H1 (cell line): ENCODE measurements at regions not wholly inside any gene's neighbourhood (a gene's known extent, or its start where the extent isn't known, plus 50 kb on each side); places are given as distances from the start of the nearest gene placed in this dataset.

Experiments
- CTCF ChIA-PET: fragments of 300-600 bp; sonication (Branson Sonifier 250); formaldehyde crosslinking; loops from one replicate; lab custom pipeline; 2021; ENCODE audit not compliant: partially characterized antibody; lab: Charles Lee
- POLR2A ChIA-PET: fragments of 300-600 bp; sonication (Branson Sonifier 250); formaldehyde crosslinking; loops from one replicate; lab custom pipeline; 2021; ENCODE audit warnings: inconsistent platforms; ENCODE audit not compliant: partially characterized antibody; lab: Charles Lee
- DNase-seq, 2 experiments: peaks; one replicate each; pipeline versions ENCODE4 v3.0.0 to v3.0.0-alpha.2; 2010 to 2022; ENCODE audit warnings: low spot score in 2 of 2, low read depth in 1 of 2, mixed read lengths in 1 of 2
- FAIRE-seq: peaks from 2 replicates; lab custom pipeline; 2011; peaks lifted over from hg19 to GRCh38; lab: Jason Lieb, UNC
- H2AFZ ChIP-seq: 2 replicates; pipeline ENCODE4 v1.8.1; 2012; ENCODE audit warnings: low read length, inconsistent platforms
- H2AK5ac ChIP-seq: 2 replicates; pipeline ENCODE4 v1.6.1; 2013; ENCODE audit warnings: low read depth, low read length
- H2BK120ac ChIP-seq: replicated peaks from 2 replicates; pipeline ENCODE3; 2013; ENCODE audit warnings: low read depth, low read length, inconsistent platforms
- H2BK12ac ChIP-seq: 2 replicates; pipeline ENCODE4 v1.6.1; 2013; ENCODE audit warnings: low read depth, low read length
- H2BK15ac ChIP-seq: 2 replicates; pipeline ENCODE4 v1.6.1; 2013; ENCODE audit warnings: low read length
- H2BK20ac ChIP-seq: 2 replicates; pipeline ENCODE4 v1.6.1; 2013; ENCODE audit warnings: low read length
- H2BK5ac ChIP-seq: 2 replicates; pipeline ENCODE4 v1.6.1; 2013; ENCODE audit warnings: low read depth, low read length
- H3K14ac ChIP-seq: 2 replicates; pipeline ENCODE4 v1.6.1; 2013; ENCODE audit warnings: inconsistent platforms; ENCODE audit not compliant: insufficient read length
- H3K18ac ChIP-seq: 2 replicates; pipeline ENCODE4 v1.6.1; 2013; ENCODE audit warnings: low read length; ENCODE audit errors: extremely low read depth
- H3K23ac ChIP-seq: 2 replicates; pipeline ENCODE4 v1.6.1; 2013; ENCODE audit warnings: inconsistent platforms; ENCODE audit not compliant: insufficient read length
- H3K23me2 ChIP-seq: 2 replicates; pipeline ENCODE4 v1.6.1; 2013; ENCODE audit warnings: low read depth, low read length
- H3K27ac ChIP-seq: 2 replicates; pipeline ENCODE4 v1.6.1; 2011; ENCODE audit warnings: low read depth, low read length, inconsistent platforms
- H3K27me3 ChIP-seq, 4 experiments: replicated peaks in 1 of 4; 1 replicate in 1 of 4; 2 replicates in 3 of 4; pipeline versions ENCODE4 v1.6.1 to v1.8.1; 2011 to 2013; ENCODE audit warnings: low read length in 3 of 4, mild to moderate bottlenecking in 3 of 4, inconsistent platforms in 2 of 4, mixed read lengths in 2 of 4, moderate library complexity in 1 of 4; ENCODE audit not compliant: control insufficient read depth in 3 of 4, insufficient read depth in 3 of 4; ENCODE audit errors: extremely low read depth in 1 of 4
- H3K36me3 ChIP-seq, 4 experiments: 2 replicates each; pipeline versions ENCODE4 v1.6.1 to v1.8.1; 2011 to 2013; ENCODE audit warnings: mild to moderate bottlenecking in 4 of 4, low read length in 3 of 4, moderate library complexity in 2 of 4, control low read depth in 1 of 4, inconsistent platforms in 1 of 4; ENCODE audit not compliant: insufficient read depth in 4 of 4, control insufficient read depth in 2 of 4
- H3K4ac ChIP-seq: replicated peaks from 2 replicates; pipeline ENCODE3; 2013; ENCODE audit warnings: low read length, low read depth, mixed read lengths, inconsistent platforms; ENCODE audit not compliant: insufficient read length
- H3K4me1 ChIP-seq, 4 experiments: replicated peaks in 1 of 4; 1 replicate in 1 of 4; 2 replicates in 3 of 4; pipeline versions ENCODE4 v1.6.1 to v1.8.1; 2011 to 2013; ENCODE audit warnings: low read length in 3 of 4, inconsistent platforms in 2 of 4, mixed read lengths in 1 of 4; ENCODE audit not compliant: insufficient read depth in 4 of 4, control insufficient read depth in 3 of 4
- H3K4me2 ChIP-seq, 2 experiments: 2 replicates each; pipeline versions ENCODE4 v1.6.1 to v1.8.1; 2011 to 2013; ENCODE audit warnings: low read depth in 2 of 2, low read length in 2 of 2, control low read depth in 1 of 2, inconsistent platforms in 1 of 2, mild to moderate bottlenecking in 1 of 2; ENCODE audit not compliant: insufficient read depth in 1 of 2
- H3K4me3 ChIP-seq, 4 experiments: fragments of 200-600, 300-600 bp in 1 of 4; sonication (generic), shearing (Covaris generic), sonication (Bioruptor Twin) in 1 of 4; 2 replicates each; pipeline versions ENCODE4 v1.5.1 to v1.8.1; 2011 to 2016; ENCODE audit warnings: low read length in 4 of 4, low read depth in 3 of 4, control low read depth in 2 of 4, inconsistent platforms in 2 of 4, mild to moderate bottlenecking in 2 of 4, mixed read lengths in 1 of 4, moderate library complexity in 1 of 4; ENCODE audit not compliant: insufficient read depth in 2 of 4; ENCODE audit errors: extremely low read depth in 1 of 4
- H3K56ac ChIP-seq: replicated peaks from 2 replicates; pipeline ENCODE3; 2013; ENCODE audit warnings: low read depth, mild to moderate bottlenecking, mixed read lengths, low read length, inconsistent platforms; ENCODE audit not compliant: insufficient read length
- H3K79me1 ChIP-seq: 2 replicates; pipeline ENCODE4 v1.6.1; 2013; ENCODE audit warnings: low read depth, low read length, control low read depth
- H3K79me2 ChIP-seq, 2 experiments: 2 replicates each; pipeline versions ENCODE4 v1.6.1 to v1.8.1; 2012 to 2013; ENCODE audit warnings: low read length in 2 of 2, mild to moderate bottlenecking in 2 of 2, inconsistent platforms in 1 of 2; ENCODE audit not compliant: insufficient read depth in 2 of 2, control insufficient read depth in 1 of 2
- H3K9ac ChIP-seq, 4 experiments: replicated peaks in 1 of 4; 1 replicate in 1 of 4; 2 replicates in 3 of 4; pipeline versions ENCODE4 v1.6.1 to v1.8.1; 2011 to 2013; ENCODE audit warnings: low read depth in 3 of 4, low read length in 3 of 4, control low read depth in 2 of 4, mild to moderate bottlenecking in 2 of 4, moderate library complexity in 2 of 4, inconsistent platforms in 1 of 4; ENCODE audit errors: extremely low read depth in 1 of 4
- H3K9me3 ChIP-seq, 2 experiments: 2 replicates each; pipeline versions ENCODE4 v1.6.1 to v1.8.1; 2012 to 2013; ENCODE audit warnings: mild to moderate bottlenecking in 2 of 2, moderate library complexity in 2 of 2, control low read depth in 1 of 2, inconsistent platforms in 1 of 2, low read depth in 1 of 2, low read length in 1 of 2, mixed read lengths in 1 of 2; ENCODE audit not compliant: insufficient read depth in 2 of 2
- H4K20me1 ChIP-seq, 2 experiments: replicated peaks in 1 of 2; 2 replicates each; pipeline versions ENCODE3 to v1.8.1; 2011 to 2013; ENCODE audit warnings: inconsistent platforms in 2 of 2, low read length in 2 of 2, mild to moderate bottlenecking in 1 of 2; ENCODE audit not compliant: insufficient read depth in 2 of 2, control insufficient read depth in 1 of 2
- H4K5ac ChIP-seq: 2 replicates; pipeline ENCODE4 v1.6.1; 2013; ENCODE audit warnings: low read length, low read depth, mixed read lengths, inconsistent platforms; ENCODE audit not compliant: insufficient read length
- H4K8ac ChIP-seq: 2 replicates; pipeline ENCODE4 v1.8.0; 2013; ENCODE audit warnings: mild to moderate bottlenecking, moderate library complexity, low read length, inconsistent platforms; ENCODE audit not compliant: insufficient read depth; ENCODE audit errors: extremely low read depth
- H4K91ac ChIP-seq: replicated peaks from 2 replicates; pipeline ENCODE3; 2013; ENCODE audit warnings: low read length, mixed read lengths, inconsistent platforms; ENCODE audit not compliant: insufficient read length
- JUN ChIP-seq: IDR thresholded peaks from 2 replicates; pipeline ENCODE4 v1.6.1; 2011; ENCODE audit warnings: low read depth, mild to moderate bottlenecking, improper control_type of control experiment, low read length
- KDM4A ChIP-seq: IDR thresholded peaks from one replicate; pipeline ENCODE4 v1.7.1; 2012; ENCODE audit warnings: low read depth, mild to moderate bottlenecking, moderate library complexity, low read length, inconsistent platforms; ENCODE audit not compliant: severe bottlenecking
- WGBS, 2 experiments: shearing (Covaris generic) in 1 of 2; methylation state at CpG; one replicate each; pipeline versions ENCODE4 v1.1.6 to v1.1.7; 2013 to 2015; ENCODE audit warnings: low lambda C conversion rate in 2 of 2, mixed read lengths in 2 of 2, inconsistent platforms in 1 of 2, low coverage in 1 of 2, missing lambda C conversion rate in 1 of 2; ENCODE audit not compliant: insufficient replicate concordance in 2 of 2, insufficient coverage in 1 of 2, insufficient read length in 1 of 2; ENCODE audit errors: extremely low coverage in 1 of 2, missing lambda C conversion rate in 1 of 2; 5-methylcytosine and 5-hydroxymethylcytosine counted together
- TF ChIP-seq, protein P1 (sequence below), 3 experiments: IDR thresholded peaks; 1 replicate in 2 of 3; 2 replicates in 1 of 3; pipeline versions ENCODE4 v1.5.1 to v1.6.1; 2011; ENCODE audit warnings: low read length in 3 of 3, mild to moderate bottlenecking in 3 of 3, inconsistent platforms in 2 of 3, low read depth in 1 of 3, moderate library complexity in 1 of 3; ENCODE audit not compliant: insufficient read depth in 1 of 3; ENCODE audit errors: control extremely low read depth in 1 of 3
- TF ChIP-seq, protein P2 (sequence below): IDR thresholded peaks from 2 replicates; pipeline ENCODE4 v1.6.1; 2011; ENCODE audit warnings: low read length, improper control_type of control experiment

DNA sequence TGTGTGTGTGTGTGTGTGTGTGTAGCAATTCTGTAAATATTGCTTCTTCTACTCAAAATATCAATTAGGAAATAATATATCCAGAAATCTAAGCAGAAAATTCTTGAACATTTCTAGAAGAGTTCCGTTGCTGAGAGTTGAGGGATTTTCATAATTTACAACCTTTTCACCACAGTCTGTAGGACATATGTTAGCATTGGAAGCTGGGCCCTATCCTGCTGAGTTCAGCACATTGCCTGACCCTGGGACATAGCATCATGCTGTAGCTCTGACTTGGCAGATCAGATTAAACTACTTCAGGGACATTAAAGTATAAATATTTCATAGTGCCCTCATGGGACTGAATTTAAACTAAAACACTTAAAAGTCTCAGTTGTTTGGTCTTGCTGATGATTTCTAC lies 129.2 kb upstream of the KCNH7 start:
- ChIA-PET POLR2A (no interaction called here), CTCF (interaction anchor here (1.2 kb wide), 1 partner anchor 42 kb away, joined by 3 read pairs; no protein-coding TSS in a partner anchor)
- H2BK15ac ChIP-seq, result no peak overlapping the region
- H2AFZ ChIP-seq, result no peak overlapping the region
- no peak overlapping the region for H4K8ac ChIP-seq
- H3K4ac ChIP-seq, result no peak overlapping the region
- no peak overlapping the region for H3K56ac ChIP-seq
- H3K79me2 ChIP-seq, result no peaks in the 10 kb centered on the region
- no peak overlapping the region for H3K23ac ChIP-seq
- H3K18ac ChIP-seq, result no peak overlapping the region
- no peak overlapping the region for H3K4me2 ChIP-seq
- H3K9me3 ChIP-seq, result no peaks in the 10 kb centered on the region
- no peak overlapping the region for H2BK5ac ChIP-seq
- no peak overlapping the region for H2BK12ac ChIP-seq
- H3K9ac ChIP-seq, result no peak overlapping the region
- H3K27me3 ChIP-seq, result no peaks in the 10 kb centered on the region
- H2BK120ac ChIP-seq, result no peak overlapping the region
- TF ChIP-seq, protein P1, sequence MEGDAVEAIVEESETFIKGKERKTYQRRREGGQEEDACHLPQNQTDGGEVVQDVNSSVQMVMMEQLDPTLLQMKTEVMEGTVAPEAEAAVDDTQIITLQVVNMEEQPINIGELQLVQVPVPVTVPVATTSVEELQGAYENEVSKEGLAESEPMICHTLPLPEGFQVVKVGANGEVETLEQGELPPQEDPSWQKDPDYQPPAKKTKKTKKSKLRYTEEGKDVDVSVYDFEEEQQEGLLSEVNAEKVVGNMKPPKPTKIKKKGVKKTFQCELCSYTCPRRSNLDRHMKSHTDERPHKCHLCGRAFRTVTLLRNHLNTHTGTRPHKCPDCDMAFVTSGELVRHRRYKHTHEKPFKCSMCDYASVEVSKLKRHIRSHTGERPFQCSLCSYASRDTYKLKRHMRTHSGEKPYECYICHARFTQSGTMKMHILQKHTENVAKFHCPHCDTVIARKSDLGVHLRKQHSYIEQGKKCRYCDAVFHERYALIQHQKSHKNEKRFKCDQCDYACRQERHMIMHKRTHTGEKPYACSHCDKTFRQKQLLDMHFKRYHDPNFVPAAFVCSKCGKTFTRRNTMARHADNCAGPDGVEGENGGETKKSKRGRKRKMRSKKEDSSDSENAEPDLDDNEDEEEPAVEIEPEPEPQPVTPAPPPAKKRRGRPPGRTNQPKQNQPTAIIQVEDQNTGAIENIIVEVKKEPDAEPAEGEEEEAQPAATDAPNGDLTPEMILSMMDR (IDR thresholded peaks at IDR 0.05; ENCODE audit: control extremely low read depth in 1 of 3, insufficient read depth in 1 of 3, low read depth in 1 of 3, low read length in 3 of 3), result no peak
- TF ChIP-seq JUN (no peak), KDM4A (no peak)
- TF ChIP-seq, protein P2, sequence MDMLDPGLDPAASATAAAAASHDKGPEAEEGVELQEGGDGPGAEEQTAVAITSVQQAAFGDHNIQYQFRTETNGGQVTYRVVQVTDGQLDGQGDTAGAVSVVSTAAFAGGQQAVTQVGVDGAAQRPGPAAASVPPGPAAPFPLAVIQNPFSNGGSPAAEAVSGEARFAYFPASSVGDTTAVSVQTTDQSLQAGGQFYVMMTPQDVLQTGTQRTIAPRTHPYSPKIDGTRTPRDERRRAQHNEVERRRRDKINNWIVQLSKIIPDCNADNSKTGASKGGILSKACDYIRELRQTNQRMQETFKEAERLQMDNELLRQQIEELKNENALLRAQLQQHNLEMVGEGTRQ, result no peak
- no peaks in the 10 kb centered on the region for H3K79me1 ChIP-seq
- WGBS, 2 experiments, result 96% methylated on average over 1 of the region's 1 CpG; no CpG with 5 or more reads in 1 of the 2 experiments
- no peak overlapping the region for H2BK20ac ChIP-seq
- DNase-seq (no peak), FAIRE-seq (no peak)
- H3K36me3 ChIP-seq, result no peaks in the 10 kb centered on the region
- H4K91ac ChIP-seq, result no peak overlapping the region
- H3K4me3 ChIP-seq, result no peak overlapping the region
- H3K23me2 ChIP-seq, result no peaks in the 10 kb centered on the region; the same call in 1 of the 2 replicates
- no peak overlapping the region for H4K5ac ChIP-seq
- H3K27ac ChIP-seq, result no peak overlapping the region
- no peak overlapping the region for H2AK5ac ChIP-seq
- H3K4me1 ChIP-seq, result no peaks in the 10 kb centered on the region
- no peaks in the 10 kb centered on the region for H4K20me1 ChIP-seq
- H3K14ac ChIP-seq, result no peak overlapping the region
